GM12878 (cell line): ENCODE measurements at regions not wholly inside any gene's neighbourhood (a gene's known extent, or its start where the extent isn't known, plus 50 kb on each side); places are given as distances from the start of the nearest gene placed in this dataset.

Experiments
- ATAC-seq: fragments of 200-7000 bp; cut with Tn5 transposase; 3 replicates; pipeline ENCODE4 v1.9.1; 2020; ENCODE audit warnings: mild to moderate bottlenecking, moderate library complexity
- BruUV-seq: library from RNA; stranded (reverse); fragments of 400-500 nt; replicated peaks from 2 replicates; lab custom pipeline; 2021; lab: Mats Ljungman, UMichigan
- CTCF ChIA-PET: fragments of 300-600 bp; sonication (Branson Sonifier 250); formaldehyde crosslinking; extraction: SDS; loops from one replicate; lab custom pipeline; 2021; ENCODE audit warnings: inconsistent platforms; lab: Yijun Ruan, JAX
- POLR2A ChIA-PET: fragments of 350-600 bp; formaldehyde crosslinking; extraction: SDS; loops from one replicate; lab custom pipeline; 2021; ENCODE audit warnings: inconsistent platforms; lab: Charles Lee
- RAD21 ChIA-PET: fragments of 300-600 bp; sonication (Branson Sonifier 250); formaldehyde crosslinking; loops from one replicate; lab custom pipeline; 2023; ENCODE audit warnings: antibody characterized with exemption; ENCODE audit not compliant: unreplicated experiment; lab: Charles Lee
- SMC1A ChIA-PET: fragments of 300-600 bp; sonication (Branson Sonifier 250); formaldehyde crosslinking; loops from one replicate; lab custom pipeline; 2023; ENCODE audit not compliant: unreplicated experiment, uncharacterized antibody; lab: Charles Lee
- DNase-seq: peaks from one replicate; pipeline ENCODE4 v3.0.0-alpha.2; 2011; ENCODE audit warnings: low read depth, low spot score
- FAIRE-seq: peaks from 3 replicates; lab custom pipeline; 2011; peaks lifted over from hg19 to GRCh38; lab: Jason Lieb, UNC
- H2AFZ ChIP-seq: 2 replicates; pipeline ENCODE4 v1.6.0; 2011; ENCODE audit warnings: low read depth, low read length, control low read depth; ENCODE audit not compliant: control insufficient read depth
- H3K27ac ChIP-seq: 2 replicates; pipeline ENCODE4 v1.5.1; 2011; ENCODE audit warnings: control low read depth; ENCODE audit not compliant: control insufficient read depth, insufficient read depth
- H3K27me3 ChIP-seq, 2 experiments: replicated peaks in 1 of 2; 2 replicates each; pipeline versions ENCODE4 v1.6.0 to v1.6.1; 2011; ENCODE audit warnings: low read length in 1 of 2; ENCODE audit not compliant: control insufficient read depth in 2 of 2, insufficient read depth in 2 of 2
- H3K36me3 ChIP-seq, 2 experiments: 2 replicates each; pipeline ENCODE4 v1.5.1; 2011; ENCODE audit warnings: low read length in 1 of 2; ENCODE audit not compliant: control insufficient read depth in 2 of 2, insufficient read depth in 2 of 2
- H3K4me1 ChIP-seq: 2 replicates; pipeline ENCODE4 v1.6.1; 2011; ENCODE audit warnings: mild to moderate bottlenecking, low read length, moderate library complexity, mixed read lengths; ENCODE audit not compliant: control insufficient read depth, insufficient read depth
- H3K4me2 ChIP-seq: 2 replicates; pipeline ENCODE4 v1.6.0; 2011; ENCODE audit warnings: control low read depth; ENCODE audit not compliant: control insufficient read depth, insufficient read depth
- H3K4me3 ChIP-seq: fragments of 200-600 bp; sonication (generic); 2 replicates; pipeline ENCODE4 v1.5.1; 2016
- H3K79me2 ChIP-seq: 2 replicates; pipeline ENCODE4 v1.6.0; 2011; ENCODE audit warnings: low read length; ENCODE audit not compliant: control insufficient read depth, insufficient read depth
- H3K9ac ChIP-seq: 2 replicates; pipeline ENCODE4 v1.8.0; 2011; ENCODE audit warnings: low read length, control low read depth, mixed read lengths; ENCODE audit not compliant: control insufficient read depth, insufficient read depth
- H3K9me3 ChIP-seq: replicated peaks from 3 replicates; pipeline ENCODE4 v1.5.1; 2011; ENCODE audit warnings: mild to moderate bottlenecking, low read length; ENCODE audit not compliant: control insufficient read depth, insufficient read depth
- H4K20me1 ChIP-seq: 2 replicates; pipeline ENCODE4 v1.6.0; 2011; ENCODE audit not compliant: control insufficient read depth, insufficient read depth
- MEF2B ChIP-seq: fragments of 450-650 bp; IDR thresholded peaks from 2 replicates; pipeline ENCODE4 v1.6.1; 2018; ENCODE audit warnings: mild to moderate bottlenecking, moderate library complexity; ENCODE audit not compliant: partially characterized antibody, poor library complexity, severe bottlenecking
- MXI1 ChIP-seq: fragments of 150-350 bp; IDR thresholded peaks from 2 replicates; pipeline ENCODE4 v1.6.1; 2011; ENCODE audit warnings: low read depth, mild to moderate bottlenecking, inconsistent platforms, low read length, improper control_type of control experiment
- RB1 ChIP-seq: fragments of 450-650 bp; formaldehyde crosslinking; IDR thresholded peaks from 2 replicates; pipeline ENCODE4 v1.6.1; 2017; ENCODE audit warnings: mild to moderate bottlenecking, borderline replicate concordance
- RELA ChIP-seq: fragments of 450-650 bp; IDR thresholded peaks from 2 replicates; pipeline ENCODE4 v1.8.0; 2014; ENCODE audit warnings: borderline replicate concordance; ENCODE audit not compliant: partially characterized antibody
- REST ChIP-seq: IDR thresholded peaks from 2 replicates; pipeline ENCODE4 v1.6.1; 2012; ENCODE audit warnings: mild to moderate bottlenecking, low read depth, low read length
- SPI1 ChIP-seq: IDR thresholded peaks from 2 replicates; pipeline ENCODE4 v1.6.1; 2011; ENCODE audit warnings: low read depth, mild to moderate bottlenecking, low read length, moderate library complexity, borderline replicate concordance; ENCODE audit not compliant: insufficient read depth
- WGBS: methylation state at CpG from one replicate; pipeline ENCODE4 v1.1.6; 2016; ENCODE audit warnings: low lambda C conversion rate; ENCODE audit not compliant: insufficient replicate concordance, insufficient coverage; ENCODE audit errors: missing lambda C conversion rate; 5-methylcytosine and 5-hydroxymethylcytosine counted together
- in situ Hi-C: fragments of 300-500 bp; cut with MboI; formaldehyde crosslinking; loops from 9 replicates; pipeline ENCODE4 v1.14.3; 2018; ENCODE audit warnings: mixed read lengths
- intact Hi-C: fragments of 100-400 bp; cut with micrococcal nuclease; formaldehyde crosslinking; loops from one replicate; pipeline ENCODE4 v1.14.2; 2022; ENCODE audit not compliant: unreplicated experiment

DNA sequence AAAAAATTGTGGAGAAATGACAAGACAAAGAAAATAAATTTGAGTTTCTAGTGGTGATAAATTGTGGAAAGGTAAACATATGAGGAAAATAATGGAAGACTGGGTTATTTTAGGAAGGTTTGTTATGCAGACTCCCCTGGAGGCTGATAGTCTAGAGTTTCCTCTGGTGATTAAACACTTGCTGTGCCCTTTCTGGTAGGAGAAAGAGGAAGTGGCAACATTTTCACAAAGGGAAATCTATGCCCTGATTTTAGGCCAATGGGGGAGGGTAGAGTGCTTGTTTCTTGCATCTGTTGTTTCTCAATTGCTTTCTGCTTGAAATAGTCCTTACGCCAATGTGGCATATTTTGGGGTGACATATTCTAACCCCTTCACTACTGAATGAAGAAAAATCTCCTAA lies 129.1 kb upstream of the DOK5 start:
- RAD21 ChIA-PET: no interaction called here
- Histone ChIP-seq H3K4me3 (no peak overlapping the region), H3K27me3 (no peaks in the 10 kb centered on the region), H4K20me1 (no peaks in the 10 kb centered on the region), H3K4me2 (no peak overlapping the region), H2AFZ (no peak overlapping the region), H3K79me2 (no peaks in the 10 kb centered on the region), H3K27ac (no peak overlapping the region), H3K9ac (no peak overlapping the region), H3K36me3 (no peaks in the 10 kb centered on the region), H3K4me1 (no peaks in the 10 kb centered on the region), H3K9me3 (no peaks in the 10 kb centered on the region)
- intact Hi-C loops (no loop called here), in situ Hi-C loops (no loop called here)
- BruUV-seq: no TSS peak
- SMC1A ChIA-PET: no interaction called here
- TF ChIP-seq RELA (no peak), SPI1 (peak; percentile 81; the same call in 1 of the 2 replicates), MEF2B (no peak)
- WGBS: 90% methylated on average over 1 of the region's 1 CpG
- POLR2A ChIA-PET: no interaction called here
- CTCF ChIA-PET: no interaction called here
- FAIRE-seq (no peak), DNase-seq (no peak), ATAC-seq (peak; percentile 65)

- ChIA-PET CTCF (interaction anchor here (1.0 kb wide), 1 partner anchor 244 kb away, joined by 3 read pairs; no protein-coding TSS in a partner anchor), RAD21 (no interaction called here)
- WGBS: 57% methylated on average over 9 of the region's 9 CpGs
Observed at GRCh38 chr20:54347166-54347833, 128.1 kb upstream of the DOK5 start.

More at GRCh38 chr20:54347166-54347833, 128.1 kb upstream of the DOK5 start:
- no peak overlapping the region for H2AFZ ChIP-seq
- POLR2A ChIA-PET: no interaction called here
- TF ChIP-seq MXI1: no peak
- no peak for TF ChIP-seq RB1
- TF ChIP-seq REST: no peak
- TF ChIP-seq, all 136 proteins: peak for 0
- FAIRE-seq: no peak
- in situ Hi-C loops (no loop called here), intact Hi-C loops (no loop called here)
- no peak overlapping the region for H3K27ac ChIP-seq
- no peaks in the 10 kb centered on the region for H3K27me3 ChIP-seq
- no peak overlapping the region for H3K4me3 ChIP-seq
- H3K9me3 ChIP-seq: no peaks in the 10 kb centered on the region
- H3K4me1 ChIP-seq: no peaks in the 10 kb centered on the region
- no peak overlapping the region for H3K4me2 ChIP-seq
- no peak overlapping the region for H3K9ac ChIP-seq
- H3K79me2 ChIP-seq: no peaks in the 10 kb centered on the region
- SMC1A ChIA-PET: no interaction called here
- no peak for ATAC-seq
- DNase-seq: no peak
- no TSS peak for BruUV-seq
- no peaks in the 10 kb centered on the region for H3K36me3 ChIP-seq
- H4K20me1 ChIP-seq: no peaks in the 10 kb centered on the region
